Adrenal gland (tissue), 5 donors: ENCODE measurements at regions not wholly inside any gene's neighbourhood (a gene's known extent, or its start where the extent isn't known, plus 50 kb on each side); places are given as distances from the start of the nearest gene placed in this dataset.

Experiments used
- POLR2A ChIP-seq, 2 donors: fragments of 450-650 bp; IDR thresholded peaks; one replicate each; pipeline ENCODE4 v1.6.1; 2017; ENCODE audit warnings: antibody characterized with exemption in 2 of 2, mild to moderate bottlenecking in 2 of 2, moderate library complexity in 1 of 2
- TF ChIP-seq, protein P1 (sequence below), 6 experiments: fragments of 450-650 bp in 4 of 6; fragments of 200-600 bp in 2 of 6; sonication (generic) in 1 of 6; IDR thresholded peaks; 1 replicate in 5 of 6; 2 replicates in 1 of 6; pipeline versions ENCODE4 v1.5.1 to v1.8.0; 2016 to 2021; ENCODE audit warnings: antibody characterized with exemption in 6 of 6, mild to moderate bottlenecking in 2 of 6, moderate library complexity in 1 of 6
- donor health status: DM: no; HTN: no; CAD: no.

DNA sequence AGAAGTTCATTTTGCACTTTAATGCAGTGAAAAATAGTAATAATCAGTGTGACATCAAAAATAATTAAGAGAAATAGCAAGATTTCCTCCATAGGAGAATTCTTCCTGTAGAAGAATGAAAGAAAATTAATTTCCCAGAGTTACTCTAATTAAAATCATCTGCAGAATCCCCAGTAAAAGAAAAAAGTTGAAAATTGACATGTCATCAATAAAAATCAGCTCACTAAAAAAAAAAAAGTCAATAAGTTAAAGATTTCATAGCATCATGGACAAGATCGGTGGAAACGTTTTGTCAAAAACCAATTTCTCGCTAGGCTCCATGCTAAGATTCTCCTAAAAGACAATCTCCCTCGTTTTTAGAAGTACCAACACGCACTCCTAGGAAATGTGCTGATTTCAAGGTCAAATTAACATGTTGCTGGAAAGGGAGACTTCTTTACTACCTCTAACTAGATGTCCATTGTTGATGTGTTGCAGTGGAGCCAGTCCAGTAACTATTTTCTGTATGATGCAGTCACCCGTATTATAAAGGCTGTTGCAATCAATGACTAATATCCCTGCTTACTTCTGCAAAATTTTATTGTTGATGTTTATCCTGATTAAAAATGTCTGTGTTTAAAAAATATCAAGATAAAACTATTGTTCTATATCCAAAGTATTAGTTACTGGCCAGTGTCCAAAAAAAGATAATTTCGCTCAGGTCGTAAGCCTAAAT is 591.9 kb upstream of the MGMT start:
- no peak for TF ChIP-seq POLR2A (IDR thresholded peaks at IDR 0.05)
- TF ChIP-seq, protein P1, sequence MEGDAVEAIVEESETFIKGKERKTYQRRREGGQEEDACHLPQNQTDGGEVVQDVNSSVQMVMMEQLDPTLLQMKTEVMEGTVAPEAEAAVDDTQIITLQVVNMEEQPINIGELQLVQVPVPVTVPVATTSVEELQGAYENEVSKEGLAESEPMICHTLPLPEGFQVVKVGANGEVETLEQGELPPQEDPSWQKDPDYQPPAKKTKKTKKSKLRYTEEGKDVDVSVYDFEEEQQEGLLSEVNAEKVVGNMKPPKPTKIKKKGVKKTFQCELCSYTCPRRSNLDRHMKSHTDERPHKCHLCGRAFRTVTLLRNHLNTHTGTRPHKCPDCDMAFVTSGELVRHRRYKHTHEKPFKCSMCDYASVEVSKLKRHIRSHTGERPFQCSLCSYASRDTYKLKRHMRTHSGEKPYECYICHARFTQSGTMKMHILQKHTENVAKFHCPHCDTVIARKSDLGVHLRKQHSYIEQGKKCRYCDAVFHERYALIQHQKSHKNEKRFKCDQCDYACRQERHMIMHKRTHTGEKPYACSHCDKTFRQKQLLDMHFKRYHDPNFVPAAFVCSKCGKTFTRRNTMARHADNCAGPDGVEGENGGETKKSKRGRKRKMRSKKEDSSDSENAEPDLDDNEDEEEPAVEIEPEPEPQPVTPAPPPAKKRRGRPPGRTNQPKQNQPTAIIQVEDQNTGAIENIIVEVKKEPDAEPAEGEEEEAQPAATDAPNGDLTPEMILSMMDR (IDR thresholded peaks at IDR 0.05) = no peak
